H1 (cell line): ENCODE measurements at regions not wholly inside any gene's neighbourhood (a gene's known extent, or its start where the extent isn't known, plus 50 kb on each side); places are given as distances from the start of the nearest gene placed in this dataset.

ENCODE experiments used
- CTCF ChIA-PET: fragments of 300-600 bp; sonication (Branson Sonifier 250); formaldehyde crosslinking; loops from one replicate; lab custom pipeline; 2021; ENCODE audit not compliant: partially characterized antibody; lab: Charles Lee
- POLR2A ChIA-PET: fragments of 300-600 bp; sonication (Branson Sonifier 250); formaldehyde crosslinking; loops from one replicate; lab custom pipeline; 2021; ENCODE audit warnings: inconsistent platforms; ENCODE audit not compliant: partially characterized antibody; lab: Charles Lee
- DNase-seq, 2 experiments: peaks; one replicate each; pipeline versions ENCODE4 v3.0.0 to v3.0.0-alpha.2; 2010 to 2022; ENCODE audit warnings: low spot score in 2 of 2, low read depth in 1 of 2, mixed read lengths in 1 of 2
- FAIRE-seq: peaks from 2 replicates; lab custom pipeline; 2011; peaks lifted over from hg19 to GRCh38; lab: Jason Lieb, UNC
- H2AFZ ChIP-seq: 2 replicates; pipeline ENCODE4 v1.8.1; 2012; ENCODE audit warnings: low read length, inconsistent platforms
- H2AK5ac ChIP-seq: 2 replicates; pipeline ENCODE4 v1.6.1; 2013; ENCODE audit warnings: low read depth, low read length
- H2BK120ac ChIP-seq: replicated peaks from 2 replicates; pipeline ENCODE3; 2013; ENCODE audit warnings: low read depth, low read length, inconsistent platforms
- H2BK12ac ChIP-seq: 2 replicates; pipeline ENCODE4 v1.6.1; 2013; ENCODE audit warnings: low read depth, low read length
- H2BK15ac ChIP-seq: 2 replicates; pipeline ENCODE4 v1.6.1; 2013; ENCODE audit warnings: low read length
- H2BK20ac ChIP-seq: 2 replicates; pipeline ENCODE4 v1.6.1; 2013; ENCODE audit warnings: low read length
- H2BK5ac ChIP-seq: 2 replicates; pipeline ENCODE4 v1.6.1; 2013; ENCODE audit warnings: low read depth, low read length
- H3K14ac ChIP-seq: 2 replicates; pipeline ENCODE4 v1.6.1; 2013; ENCODE audit warnings: inconsistent platforms; ENCODE audit not compliant: insufficient read length
- H3K18ac ChIP-seq: 2 replicates; pipeline ENCODE4 v1.6.1; 2013; ENCODE audit warnings: low read length; ENCODE audit errors: extremely low read depth
- H3K23ac ChIP-seq: 2 replicates; pipeline ENCODE4 v1.6.1; 2013; ENCODE audit warnings: inconsistent platforms; ENCODE audit not compliant: insufficient read length
- H3K23me2 ChIP-seq: 2 replicates; pipeline ENCODE4 v1.6.1; 2013; ENCODE audit warnings: low read depth, low read length
- H3K27ac ChIP-seq: 2 replicates; pipeline ENCODE4 v1.6.1; 2011; ENCODE audit warnings: low read depth, low read length, inconsistent platforms
- H3K27me3 ChIP-seq, 4 experiments: replicated peaks in 1 of 4; 1 replicate in 1 of 4; 2 replicates in 3 of 4; pipeline versions ENCODE4 v1.6.1 to v1.8.1; 2011 to 2013; ENCODE audit warnings: low read length in 3 of 4, mild to moderate bottlenecking in 3 of 4, inconsistent platforms in 2 of 4, mixed read lengths in 2 of 4, moderate library complexity in 1 of 4; ENCODE audit not compliant: control insufficient read depth in 3 of 4, insufficient read depth in 3 of 4; ENCODE audit errors: extremely low read depth in 1 of 4
- H3K36me3 ChIP-seq, 4 experiments: 2 replicates each; pipeline versions ENCODE4 v1.6.1 to v1.8.1; 2011 to 2013; ENCODE audit warnings: mild to moderate bottlenecking in 4 of 4, low read length in 3 of 4, moderate library complexity in 2 of 4, control low read depth in 1 of 4, inconsistent platforms in 1 of 4; ENCODE audit not compliant: insufficient read depth in 4 of 4, control insufficient read depth in 2 of 4
- H3K4ac ChIP-seq: replicated peaks from 2 replicates; pipeline ENCODE3; 2013; ENCODE audit warnings: low read length, low read depth, mixed read lengths, inconsistent platforms; ENCODE audit not compliant: insufficient read length
- H3K4me1 ChIP-seq, 4 experiments: replicated peaks in 1 of 4; 1 replicate in 1 of 4; 2 replicates in 3 of 4; pipeline versions ENCODE4 v1.6.1 to v1.8.1; 2011 to 2013; ENCODE audit warnings: low read length in 3 of 4, inconsistent platforms in 2 of 4, mixed read lengths in 1 of 4; ENCODE audit not compliant: insufficient read depth in 4 of 4, control insufficient read depth in 3 of 4
- H3K4me2 ChIP-seq, 2 experiments: 2 replicates each; pipeline versions ENCODE4 v1.6.1 to v1.8.1; 2011 to 2013; ENCODE audit warnings: low read depth in 2 of 2, low read length in 2 of 2, control low read depth in 1 of 2, inconsistent platforms in 1 of 2, mild to moderate bottlenecking in 1 of 2; ENCODE audit not compliant: insufficient read depth in 1 of 2
- H3K4me3 ChIP-seq, 4 experiments: fragments of 200-600, 300-600 bp in 1 of 4; sonication (generic), shearing (Covaris generic), sonication (Bioruptor Twin) in 1 of 4; 2 replicates each; pipeline versions ENCODE4 v1.5.1 to v1.8.1; 2011 to 2016; ENCODE audit warnings: low read length in 4 of 4, low read depth in 3 of 4, control low read depth in 2 of 4, inconsistent platforms in 2 of 4, mild to moderate bottlenecking in 2 of 4, mixed read lengths in 1 of 4, moderate library complexity in 1 of 4; ENCODE audit not compliant: insufficient read depth in 2 of 4; ENCODE audit errors: extremely low read depth in 1 of 4
- H3K56ac ChIP-seq: replicated peaks from 2 replicates; pipeline ENCODE3; 2013; ENCODE audit warnings: low read depth, mild to moderate bottlenecking, mixed read lengths, low read length, inconsistent platforms; ENCODE audit not compliant: insufficient read length
- H3K79me1 ChIP-seq: 2 replicates; pipeline ENCODE4 v1.6.1; 2013; ENCODE audit warnings: low read depth, low read length, control low read depth
- H3K79me2 ChIP-seq, 2 experiments: 2 replicates each; pipeline versions ENCODE4 v1.6.1 to v1.8.1; 2012 to 2013; ENCODE audit warnings: low read length in 2 of 2, mild to moderate bottlenecking in 2 of 2, inconsistent platforms in 1 of 2; ENCODE audit not compliant: insufficient read depth in 2 of 2, control insufficient read depth in 1 of 2
- H3K9ac ChIP-seq, 4 experiments: replicated peaks in 1 of 4; 1 replicate in 1 of 4; 2 replicates in 3 of 4; pipeline versions ENCODE4 v1.6.1 to v1.8.1; 2011 to 2013; ENCODE audit warnings: low read depth in 3 of 4, low read length in 3 of 4, control low read depth in 2 of 4, mild to moderate bottlenecking in 2 of 4, moderate library complexity in 2 of 4, inconsistent platforms in 1 of 4; ENCODE audit errors: extremely low read depth in 1 of 4
- H3K9me3 ChIP-seq, 2 experiments: 2 replicates each; pipeline versions ENCODE4 v1.6.1 to v1.8.1; 2012 to 2013; ENCODE audit warnings: mild to moderate bottlenecking in 2 of 2, moderate library complexity in 2 of 2, control low read depth in 1 of 2, inconsistent platforms in 1 of 2, low read depth in 1 of 2, low read length in 1 of 2, mixed read lengths in 1 of 2; ENCODE audit not compliant: insufficient read depth in 2 of 2
- H4K20me1 ChIP-seq, 2 experiments: replicated peaks in 1 of 2; 2 replicates each; pipeline versions ENCODE3 to v1.8.1; 2011 to 2013; ENCODE audit warnings: inconsistent platforms in 2 of 2, low read length in 2 of 2, mild to moderate bottlenecking in 1 of 2; ENCODE audit not compliant: insufficient read depth in 2 of 2, control insufficient read depth in 1 of 2
- H4K5ac ChIP-seq: 2 replicates; pipeline ENCODE4 v1.6.1; 2013; ENCODE audit warnings: low read length, low read depth, mixed read lengths, inconsistent platforms; ENCODE audit not compliant: insufficient read length
- H4K8ac ChIP-seq: 2 replicates; pipeline ENCODE4 v1.8.0; 2013; ENCODE audit warnings: mild to moderate bottlenecking, moderate library complexity, low read length, inconsistent platforms; ENCODE audit not compliant: insufficient read depth; ENCODE audit errors: extremely low read depth
- H4K91ac ChIP-seq: replicated peaks from 2 replicates; pipeline ENCODE3; 2013; ENCODE audit warnings: low read length, mixed read lengths, inconsistent platforms; ENCODE audit not compliant: insufficient read length
- WGBS, 2 experiments: shearing (Covaris generic) in 1 of 2; methylation state at CpG; one replicate each; pipeline versions ENCODE4 v1.1.6 to v1.1.7; 2013 to 2015; ENCODE audit warnings: low lambda C conversion rate in 2 of 2, mixed read lengths in 2 of 2, inconsistent platforms in 1 of 2, low coverage in 1 of 2, missing lambda C conversion rate in 1 of 2; ENCODE audit not compliant: insufficient replicate concordance in 2 of 2, insufficient coverage in 1 of 2, insufficient read length in 1 of 2; ENCODE audit errors: extremely low coverage in 1 of 2, missing lambda C conversion rate in 1 of 2; 5-methylcytosine and 5-hydroxymethylcytosine counted together

- FAIRE-seq (no peak), DNase-seq (no peak)
- Histone ChIP-seq H3K56ac (no peak overlapping the region), H2BK20ac (no peak overlapping the region), H2BK5ac (no peak overlapping the region), H2BK12ac (no peak overlapping the region), H3K4me2 (no peak overlapping the region), H3K23ac (no peak overlapping the region), H3K4ac (no peak overlapping the region), H3K4me1 (no peaks in the 10 kb centered on the region), H4K5ac (no peak overlapping the region), H3K79me2 (no peaks in the 10 kb centered on the region), H3K4me3 (no peak overlapping the region), H4K8ac (no peak overlapping the region), H3K9me3 (no peaks in the 10 kb centered on the region), H4K91ac (no peak overlapping the region), H2BK120ac (no peak overlapping the region), H3K14ac (no peak overlapping the region), H2AK5ac (no peak overlapping the region), H3K23me2 (no peaks in the 10 kb centered on the region), H3K79me1 (no peaks in the 10 kb centered on the region), H3K36me3 (no peaks in the 10 kb centered on the region), H3K27ac (no peak overlapping the region), H4K20me1 (no peaks in the 10 kb centered on the region), H3K18ac (no peak overlapping the region), H2BK15ac (no peak overlapping the region), H3K27me3 (no peaks in the 10 kb centered on the region), H2AFZ (no peak overlapping the region; the same call in 1 of the 2 replicates), H3K9ac (no peak overlapping the region)
- ChIA-PET POLR2A (no interaction called here), CTCF (interaction anchor here (0.6 to 1.3 kb wide), 2 partner anchors 10 to 13 kb away, joined by 4 to 5 read pairs; no protein-coding TSS in a partner anchor)
- 81% methylated on average over 5 of the region's 5 CpGs; no CpG with 5 or more reads in 1 of the 2 experiments for WGBS, 2 experiments
Observed at GRCh38 chr13:108096301-108096915, 118.9 kb downstream of the LIG4 start.
